NCI-H1092 treated with DMSO at 0.1 percent for 48 hours (cell line): ENCODE measurements at regions not wholly inside any gene's neighbourhood (a gene's known extent, or its start where the extent isn't known, plus 50 kb on each side); places are given as distances from the start of the nearest gene placed in this dataset.

Source experiments
- DNase-seq: peaks from one replicate; lab custom pipeline; 2025; lab: John Stamatoyannopoulos, UW

DNA sequence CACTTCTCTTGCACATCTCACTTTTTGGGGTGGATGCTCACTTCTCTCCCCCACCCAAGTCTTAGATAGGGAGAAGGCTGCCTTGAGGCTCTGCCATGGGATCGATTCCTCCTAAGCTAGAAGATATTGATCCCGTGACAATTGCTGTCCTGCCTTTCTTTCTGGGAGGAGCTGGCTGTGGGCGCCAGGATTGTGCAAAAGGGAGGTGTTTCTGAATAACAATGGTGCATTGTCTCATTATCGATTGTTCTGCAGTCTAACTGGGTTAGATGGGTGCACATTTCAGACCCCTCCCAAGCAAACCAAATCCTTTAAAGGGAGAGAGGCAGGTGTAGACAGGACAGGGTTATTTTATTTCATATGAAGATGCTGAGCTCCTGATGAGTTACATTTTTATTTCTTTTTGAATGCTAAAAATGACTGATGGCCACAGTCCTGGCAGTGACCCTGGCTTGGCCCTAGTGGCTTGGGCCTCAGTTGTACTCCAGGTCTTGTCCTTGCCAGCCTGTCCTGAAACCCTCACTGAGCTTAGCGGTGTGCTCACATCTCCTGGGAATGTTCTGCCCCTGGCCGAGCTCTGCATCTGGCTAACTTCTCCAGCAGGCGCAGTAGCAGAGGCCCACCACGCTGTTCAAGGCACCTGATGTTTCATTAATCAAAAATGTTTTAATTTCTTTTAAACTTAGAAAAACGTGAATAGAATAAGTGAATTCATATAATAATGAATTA, 99.0 kb upstream of the KAZN start:
- DNase-seq = no peak

DNA sequence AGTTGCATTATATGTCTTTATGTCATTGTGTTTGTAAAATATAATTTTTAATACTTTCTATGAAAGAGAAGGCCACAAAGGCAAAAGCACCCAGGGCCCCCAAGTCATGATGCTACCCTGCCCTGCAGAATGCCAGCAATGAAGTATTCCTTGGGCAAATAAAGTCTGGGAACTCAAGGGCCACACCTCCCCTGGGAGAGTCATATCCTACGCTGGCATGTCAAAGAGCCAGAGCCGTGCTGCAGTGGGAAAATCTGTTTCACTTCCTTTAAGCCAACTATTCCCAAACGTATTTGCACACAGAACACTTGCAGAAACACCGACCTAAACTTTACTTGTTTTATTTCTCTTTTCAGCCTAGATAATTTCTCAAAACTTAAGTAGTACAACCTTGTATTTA, 98.4 kb upstream of the KAZN start:
- DNase-seq = no peak

GRCh38 chr1:14500912-14501311, 97.6 kb upstream of the KAZN start:
- no peak for DNase-seq

GRCh38 chr1:14504517-14504916, 94.0 kb upstream of the KAZN start:
- DNase-seq = no peak

DNA sequence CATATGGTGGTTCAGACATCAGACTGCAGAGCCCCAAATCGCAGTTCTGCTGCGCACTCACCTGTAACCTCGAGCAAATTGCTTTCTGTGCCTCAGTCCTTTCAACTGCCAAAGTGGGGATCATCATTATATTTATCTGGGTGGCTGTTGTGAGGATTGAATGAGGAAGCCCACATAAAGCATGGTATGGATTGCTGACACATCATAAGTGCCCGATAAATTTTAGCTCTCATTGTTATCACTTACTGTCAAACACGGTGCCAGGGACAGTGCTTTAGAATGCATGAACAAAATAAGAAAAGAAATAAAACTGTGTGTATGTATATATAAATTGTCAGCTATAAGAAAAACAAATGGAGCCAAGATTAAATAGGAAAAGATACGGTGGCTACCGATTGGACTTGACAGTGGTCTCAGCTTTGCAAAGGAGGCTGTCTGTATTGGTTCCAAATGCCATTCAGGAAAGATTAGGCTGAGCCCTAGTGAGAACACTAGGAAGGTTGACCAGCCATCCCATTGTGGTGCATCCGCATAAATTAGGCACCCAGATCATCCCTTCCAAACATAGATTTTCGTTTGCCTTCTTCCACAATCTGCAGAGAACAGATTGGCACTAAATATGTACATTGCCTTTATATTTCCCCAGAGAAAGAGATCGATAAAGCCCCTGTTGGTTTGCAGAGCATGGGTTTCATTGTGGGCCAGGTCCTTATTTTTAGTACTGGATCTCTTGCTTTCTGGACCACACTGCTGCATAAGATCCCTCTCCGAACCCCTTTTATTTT, 91.8 kb upstream of the KAZN start:
- DNase-seq = no peak

- no peak for DNase-seq
These were observed 91.2 kb upstream of the KAZN start for GRCh38 chr1:14507262-14507661.

DNA sequence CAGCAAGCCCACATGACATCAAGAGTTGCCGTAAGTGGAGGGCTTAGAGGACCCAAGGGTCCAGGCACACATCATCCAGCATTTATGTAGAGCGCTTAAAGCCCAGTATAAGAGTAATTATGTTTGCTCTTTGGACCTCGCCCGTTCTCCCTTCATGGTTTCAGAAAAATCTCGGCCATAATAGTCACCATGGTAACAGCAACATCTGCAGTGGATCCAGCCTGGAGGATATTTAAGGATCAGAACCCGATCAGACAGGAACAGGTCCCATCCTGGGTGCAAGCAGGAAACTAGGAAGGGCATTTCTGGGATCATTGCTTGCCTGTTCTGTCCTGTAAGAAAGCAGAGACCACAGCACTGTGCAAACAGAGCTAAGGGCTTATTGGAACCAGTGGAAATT, 89.9 kb upstream of the KAZN start:
- DNase-seq = peak; percentile 31

DNA sequence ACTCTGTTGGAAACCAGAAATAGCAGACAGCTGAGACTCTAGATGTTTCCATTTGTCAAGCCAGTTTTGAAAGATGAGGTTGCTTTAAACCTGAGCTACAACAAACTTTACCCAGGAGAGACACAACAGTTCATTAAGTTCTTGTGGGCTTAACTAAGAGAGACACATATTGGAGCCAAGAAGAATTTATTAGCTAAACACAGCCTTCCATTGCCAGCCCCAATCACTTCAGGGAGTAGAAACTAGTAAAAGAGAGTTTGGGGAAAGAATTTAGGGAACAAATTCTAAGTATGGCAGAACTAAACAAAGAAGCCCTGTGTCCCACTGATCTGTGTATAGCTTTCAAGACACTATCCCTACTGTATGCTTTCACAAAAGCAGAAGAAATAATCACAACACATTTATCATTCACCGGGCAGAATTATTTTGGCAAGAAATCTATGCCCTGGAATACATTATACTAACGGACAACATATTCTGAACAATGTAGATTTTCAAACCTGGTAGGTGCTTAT, 87.3 kb upstream of the KAZN start:
- no peak for DNase-seq

- DNase-seq = no peak
These were observed 86.5 kb upstream of the KAZN start for GRCh38 chr1:14511796-14512585.

DNA sequence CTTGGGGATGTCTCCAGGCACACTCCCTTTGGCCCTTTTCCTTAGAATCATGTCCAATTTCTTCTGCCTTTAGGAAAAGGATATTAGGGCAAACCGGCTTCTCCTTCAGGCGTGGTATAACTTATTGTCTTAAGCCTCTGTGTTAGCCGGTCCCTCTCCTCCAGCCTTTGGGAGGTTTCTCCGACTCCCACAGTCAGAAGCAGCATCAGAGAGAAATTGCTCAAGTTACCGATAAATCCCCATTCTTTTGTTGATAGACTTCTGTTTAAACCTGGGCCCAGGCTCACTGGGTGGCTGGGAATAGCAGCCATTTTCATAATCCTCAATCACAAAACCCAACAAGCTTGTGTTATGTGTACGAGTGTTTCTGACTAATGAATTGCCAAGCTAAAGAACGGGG, 85.4 kb upstream of the KAZN start:
- no peak for DNase-seq

GRCh38 chr1:14514739-14515138, 83.7 kb upstream of the KAZN start:
- no peak for DNase-seq

DNA sequence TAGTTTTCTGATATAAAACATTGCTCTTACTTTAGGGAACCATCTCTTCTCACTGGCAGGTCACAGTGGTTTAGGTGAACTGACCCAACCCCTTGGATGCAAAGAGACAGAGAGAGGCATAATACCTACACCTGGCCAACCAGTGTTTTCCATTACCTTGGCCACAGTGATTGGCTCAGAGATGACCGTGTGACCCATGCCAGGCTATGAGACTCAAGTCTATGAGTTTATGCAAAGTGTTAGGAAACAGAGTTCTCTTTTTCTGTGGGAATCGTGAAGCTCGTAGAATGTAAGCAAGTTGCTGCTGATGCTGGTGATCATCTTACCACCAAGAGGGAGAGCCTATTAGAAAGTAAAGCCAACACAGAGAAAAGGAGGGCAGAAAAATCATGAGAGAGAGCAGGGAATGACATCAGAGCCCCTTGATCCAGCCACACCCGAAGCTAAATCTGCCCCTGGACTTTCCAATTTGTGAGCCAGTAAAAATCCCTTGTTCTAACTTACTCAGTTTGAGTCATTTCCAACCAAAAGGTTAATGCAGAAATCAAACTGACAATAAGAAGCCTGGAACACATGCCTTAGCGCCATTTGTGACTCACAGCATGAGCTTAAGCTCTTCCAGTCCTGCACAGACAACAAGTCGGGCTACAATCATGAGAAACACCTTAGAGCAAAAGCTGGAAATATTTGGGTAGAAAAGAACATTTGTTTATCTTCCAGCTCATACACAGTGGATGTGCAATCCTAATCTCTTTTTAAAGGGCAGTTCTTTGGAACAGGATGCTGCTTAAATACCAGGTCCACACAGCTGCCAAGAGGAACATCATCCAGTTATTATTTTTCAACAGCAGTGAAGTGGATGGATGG, 81.3 kb upstream of the KAZN start:
- DNase-seq = no peak

- DNase-seq = peak; percentile 83
These were observed 80.7 kb upstream of the KAZN start for GRCh38 chr1:14517841-14518180.

- no peak for DNase-seq
These were observed 78.5 kb upstream of the KAZN start for GRCh38 chr1:14519976-14520375.

GRCh38 chr1:14520514-14521163, 77.8 kb upstream of the KAZN start:
- DNase-seq = no peak

DNA sequence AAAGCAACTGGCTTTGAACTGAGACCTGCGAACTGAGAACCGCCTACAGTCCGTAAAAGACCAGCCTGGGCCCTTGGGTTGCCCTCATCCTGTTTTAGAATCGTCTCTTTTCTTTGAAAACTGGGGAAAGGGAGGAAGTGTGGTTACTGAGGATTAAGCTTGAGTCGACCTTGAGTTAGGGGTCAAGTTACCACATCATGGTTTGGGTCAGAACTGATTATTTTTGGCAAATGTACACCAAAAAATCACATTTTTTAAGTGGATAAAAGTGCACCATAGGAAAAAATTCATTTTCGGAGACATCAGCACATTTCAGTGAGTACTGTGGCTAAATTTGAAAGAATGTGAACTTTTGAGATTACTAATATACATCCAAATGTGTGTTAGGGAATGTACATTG, 76.9 kb upstream of the KAZN start:
- DNase-seq = no peak

GRCh38 chr1:14522077-14522925, 76.2 kb upstream of the KAZN start:
- DNase-seq = no peak

DNA sequence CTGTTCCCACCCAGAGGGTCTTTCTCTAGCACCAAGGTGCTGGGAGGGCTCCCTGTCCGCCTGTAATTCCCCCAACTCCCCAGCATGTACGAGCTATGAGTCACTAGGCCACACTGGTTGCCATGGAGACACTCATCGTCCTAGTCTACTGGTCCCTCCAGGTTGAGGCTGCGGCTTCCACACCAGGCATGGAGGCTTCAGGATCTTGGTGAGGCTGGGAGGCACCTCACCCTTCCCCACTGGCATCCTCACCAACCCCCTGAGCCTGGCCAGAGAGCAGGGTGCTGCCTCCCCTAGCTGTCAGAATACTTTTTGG, 75.6 kb upstream of the KAZN start:
- no peak for DNase-seq

DNA sequence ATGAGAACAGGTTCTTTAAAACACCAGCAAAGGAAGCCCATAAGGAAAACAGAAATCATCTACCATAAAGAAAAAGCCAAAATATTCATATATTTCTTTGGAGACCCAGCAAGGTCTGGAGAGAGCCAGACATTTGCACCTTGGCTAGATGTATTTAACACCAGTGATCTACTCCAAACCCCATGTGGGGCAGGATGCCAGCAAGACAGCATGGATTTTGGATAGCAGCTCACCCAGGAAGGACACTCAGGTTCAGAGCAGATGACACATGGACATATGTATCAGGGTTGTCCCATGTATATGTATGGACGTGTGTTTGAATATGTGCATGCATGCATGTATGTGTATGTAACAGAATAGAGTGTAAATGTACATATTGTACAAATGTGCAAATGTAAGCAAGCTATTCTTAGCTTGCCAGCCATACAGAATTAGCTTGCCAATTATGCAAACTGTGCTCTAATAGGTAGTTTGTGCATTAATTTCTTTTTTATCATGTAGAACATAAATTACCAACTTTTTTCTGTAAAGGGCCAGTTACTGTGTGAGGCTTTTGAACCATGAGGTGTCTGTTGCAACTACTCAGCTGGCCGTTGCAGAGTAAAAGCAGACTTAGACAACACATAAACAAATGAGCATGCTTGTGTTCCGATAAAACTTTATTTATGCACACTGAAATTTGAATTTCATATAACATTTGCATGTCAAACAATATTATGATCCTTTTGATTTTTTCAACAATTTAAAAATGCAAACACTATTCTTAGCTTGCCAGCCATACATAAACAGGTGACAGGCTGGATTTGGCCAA, 73.5 kb upstream of the KAZN start:
- DNase-seq = no peak

DNA sequence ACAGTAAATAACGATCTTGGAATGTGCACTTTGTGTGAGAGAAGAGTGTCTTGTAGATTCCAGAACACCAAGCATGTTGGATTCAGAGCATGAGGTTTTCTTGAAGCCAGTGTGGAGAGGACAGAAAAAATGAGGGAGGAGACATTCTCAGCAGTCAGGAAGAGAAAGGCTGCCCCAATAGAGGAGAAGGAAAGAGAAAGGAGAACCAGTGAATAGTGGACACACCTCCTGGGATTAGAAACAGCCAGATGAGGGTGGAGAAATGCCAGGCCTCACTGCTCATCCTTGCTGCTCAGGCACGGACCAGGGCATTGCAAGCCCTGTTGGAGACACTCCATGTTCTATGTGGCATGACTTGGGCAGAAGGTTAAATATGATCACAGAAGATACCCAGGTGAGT, 69.0 kb upstream of the KAZN start:
- no peak for DNase-seq
